SK-N-SH treated with all-trans-retinoic acid at 6 μM for 48 hours (cell line): ENCODE measurements at regions not wholly inside any gene's neighbourhood (a gene's known extent, or its start where the extent isn't known, plus 50 kb on each side); places are given as distances from the start of the nearest gene placed in this dataset.
"Not testable (repeated sequence)": the region's sequence is repeated elsewhere in the genome, so short reads cannot be mapped to it uniquely, and the experiment has no call there.

ENCODE experiments used
- ATAC-seq: fragments of 200-7000 bp; cut with Tn5 transposase; 3 replicates; pipeline ENCODE4 v1.9.1; 2020; ENCODE audit warnings: mild to moderate bottlenecking, moderate library complexity
- ARNTL ChIP-seq: fragments of 450-650 bp; formaldehyde crosslinking; IDR thresholded peaks from 2 replicates; pipeline ENCODE4 v1.5.0; 2020; ENCODE audit warnings: low read depth, mild to moderate bottlenecking, moderate library complexity, borderline replicate concordance
- BACH2 ChIP-seq: fragments of 250-450 bp; sonication (Bioruptor Pico); IDR thresholded peaks from 2 replicates; pipeline ENCODE4 v1.9.0; 2021; ENCODE audit warnings: mild to moderate bottlenecking, borderline replicate concordance
- CREB5 ChIP-seq: fragments of 250-450 bp; sonication (Bioruptor Pico); IDR thresholded peaks from 2 replicates; pipeline ENCODE4 v1.5.1; 2020; ENCODE audit warnings: low read depth, mild to moderate bottlenecking, moderate library complexity
- CSDC2 ChIP-seq: fragments of 250-450 bp; sonication (Bioruptor Pico); IDR thresholded peaks from 2 replicates; pipeline ENCODE4 v1.5.0; 2020; ENCODE audit warnings: mild to moderate bottlenecking, moderate library complexity
- CSRNP3 ChIP-seq: fragments of 250-450 bp; sonication (Bioruptor Pico); IDR thresholded peaks from 2 replicates; pipeline ENCODE4 v1.5.1; 2021; ENCODE audit warnings: mild to moderate bottlenecking, moderate library complexity
- GLIS3 ChIP-seq: fragments of 250-450 bp; sonication (Bioruptor Pico); IDR thresholded peaks from 2 replicates; pipeline ENCODE4 v1.5.0; 2020; ENCODE audit warnings: mild to moderate bottlenecking, moderate library complexity
- ISL1 ChIP-seq: fragments of 250-450 bp; sonication (Bioruptor Pico); IDR thresholded peaks from 2 replicates; pipeline ENCODE4 v2.1.2; 2022; ENCODE audit warnings: mild to moderate bottlenecking, moderate library complexity
- OSR1 ChIP-seq: fragments of 250-450 bp; sonication (Bioruptor Pico); IDR thresholded peaks from 2 replicates; pipeline ENCODE4 v1.8.0; 2022; ENCODE audit warnings: moderate library complexity, mild to moderate bottlenecking, inconsistent platforms
- PATZ1 ChIP-seq: fragments of 250-450 bp; sonication (Bioruptor Pico); IDR thresholded peaks from 2 replicates; pipeline ENCODE4 v1.8.0; 2020; ENCODE audit warnings: mild to moderate bottlenecking, moderate library complexity, borderline replicate concordance
- POU6F1 ChIP-seq: fragments of 250-450 bp; sonication (Bioruptor Pico); IDR thresholded peaks from 2 replicates; pipeline ENCODE4 v1.8.0; 2021; ENCODE audit warnings: low read depth, mild to moderate bottlenecking, moderate library complexity, borderline replicate concordance
- PPARA ChIP-seq: fragments of 250-450 bp; sonication (Bioruptor Pico); IDR thresholded peaks from 2 replicates; pipeline ENCODE4 v1.5.0; 2020; ENCODE audit warnings: mild to moderate bottlenecking, borderline replicate concordance
- RARB ChIP-seq: fragments of 250-450 bp; sonication (Bioruptor Pico); IDR thresholded peaks from 2 replicates; pipeline ENCODE4 v1.8.0; 2021; ENCODE audit warnings: mild to moderate bottlenecking, moderate library complexity
- SNAI2 ChIP-seq: fragments of 250-450 bp; sonication (Bioruptor Pico); IDR thresholded peaks from 2 replicates; pipeline ENCODE4 v1.5.0; 2020; ENCODE audit warnings: mild to moderate bottlenecking, moderate library complexity
- TOX ChIP-seq: fragments of 250-450 bp; sonication (Bioruptor Pico); IDR thresholded peaks from 2 replicates; pipeline ENCODE4 v1.8.0; 2021; ENCODE audit warnings: mild to moderate bottlenecking, moderate library complexity, borderline replicate concordance
- TSHZ2 ChIP-seq: fragments of 250-450 bp; sonication (Bioruptor Pico); IDR thresholded peaks from 2 replicates; pipeline ENCODE4 v1.5.0; 2020; ENCODE audit warnings: mild to moderate bottlenecking, moderate library complexity
- ZC3H10 ChIP-seq: fragments of 250-450 bp; sonication (Bioruptor Pico); IDR thresholded peaks from 2 replicates; pipeline ENCODE4 v1.5.1; 2021; ENCODE audit warnings: mild to moderate bottlenecking, moderate library complexity
- ZFP30 ChIP-seq: fragments of 450-650 bp; formaldehyde crosslinking; IDR thresholded peaks from 2 replicates; pipeline ENCODE4 v1.5.0; 2022; ENCODE audit warnings: mild to moderate bottlenecking, moderate library complexity
- ZNF565 ChIP-seq: fragments of 450-650 bp; formaldehyde crosslinking; conservative IDR thresholded peaks from 2 replicates; pipeline ENCODE4 v1.5.0; 2020; ENCODE audit warnings: low read depth, mild to moderate bottlenecking, moderate library complexity
- ZNF70 ChIP-seq: fragments of 450-650 bp; formaldehyde crosslinking; IDR thresholded peaks from 2 replicates; pipeline ENCODE4 v1.5.0; 2020; ENCODE audit warnings: mild to moderate bottlenecking, moderate library complexity
- ZNF8 ChIP-seq: fragments of 450-650 bp; formaldehyde crosslinking; IDR thresholded peaks from 2 replicates; pipeline ENCODE4 v1.5.0; 2020; ENCODE audit warnings: mild to moderate bottlenecking, moderate library complexity

- TF ChIP-seq SNAI2 (CRISPR knock-in tag) (no peak), ZNF70 (no peak), ZFP30 (CRISPR knock-in tag) (no peak), CREB5 (CRISPR knock-in tag) (no peak), ZNF565 (no peak), BACH2 (CRISPR knock-in tag) (no peak), ZC3H10 (CRISPR knock-in tag) (no peak), TSHZ2 (CRISPR knock-in tag) (no peak), PPARA (CRISPR knock-in tag) (no peak), ISL1 (CRISPR knock-in tag) (no peak), ARNTL (no peak), CSRNP3 (CRISPR knock-in tag) (no peak), PATZ1 (CRISPR knock-in tag) (no peak), POU6F1 (CRISPR knock-in tag) (no peak), CSDC2 (CRISPR knock-in tag) (no peak), RARB (no peak), GLIS3 (no peak)
- no peak for ATAC-seq
Observed at GRCh38 chr3:44028-44676, 152.4 kb upstream of the CHL1 start.

- ATAC-seq, result not testable (repeated sequence)
Observed at GRCh38 chr3:44941-45340, 151.6 kb upstream of the CHL1 start.

GRCh38 chr3:46576-46975, 150.0 kb upstream of the CHL1 start:
- TF ChIP-seq CSRNP3 (CRISPR knock-in tag) (no peak), OSR1 (CRISPR knock-in tag) (no peak), ZNF565 (no peak), CSDC2 (CRISPR knock-in tag) (no peak), ZNF70 (no peak), ZFP30 (CRISPR knock-in tag) (no peak), TOX (CRISPR knock-in tag) (no peak), GLIS3 (no peak), SNAI2 (CRISPR knock-in tag) (no peak), RARB (no peak), ZNF8 (CRISPR knock-in tag) (no peak), POU6F1 (CRISPR knock-in tag) (no peak), CREB5 (CRISPR knock-in tag) (no peak), PPARA (CRISPR knock-in tag) (no peak), PATZ1 (CRISPR knock-in tag) (no peak), ISL1 (CRISPR knock-in tag) (no peak)
- TF ChIP-seq, all 23 proteins: peak for 0
- ATAC-seq, result no peak

- not testable (repeated sequence) for ATAC-seq
Observed at GRCh38 chr3:53441-53840, 143.1 kb upstream of the CHL1 start.
